NCI-H2171 treated with DMSO at 0.1 percent for 48 hours (cell line): ENCODE measurements at regions not wholly inside any gene's neighbourhood (a gene's known extent, or its start where the extent isn't known, plus 50 kb on each side); places are given as distances from the start of the nearest gene placed in this dataset.
A peak's percentile ranks its signal among the peaks of the same experiment; 100 is the strongest.

Source experiments
- DNase-seq: peaks from one replicate; lab custom pipeline; 2025; lab: John Stamatoyannopoulos, UW

DNA sequence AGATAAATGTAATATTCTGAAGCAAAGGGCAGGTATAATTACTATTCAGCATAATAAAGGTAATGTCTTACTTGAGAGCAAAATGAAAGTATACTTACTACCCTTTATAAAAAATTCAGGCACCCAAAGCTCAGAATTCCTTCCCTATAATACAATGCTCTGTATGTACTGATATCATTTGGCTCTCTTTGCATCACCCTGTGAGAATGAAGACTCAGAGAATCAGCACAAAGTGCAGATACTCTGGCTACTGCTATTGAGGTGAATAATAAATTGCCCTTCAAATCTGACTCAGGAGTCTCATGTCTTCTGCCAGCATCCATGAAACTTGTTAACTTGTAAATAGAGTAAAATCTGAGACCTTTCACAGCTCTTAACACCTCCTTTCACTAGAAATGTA is 108.5 kb upstream of the KCTD3 start:
- no peak for DNase-seq

DNA sequence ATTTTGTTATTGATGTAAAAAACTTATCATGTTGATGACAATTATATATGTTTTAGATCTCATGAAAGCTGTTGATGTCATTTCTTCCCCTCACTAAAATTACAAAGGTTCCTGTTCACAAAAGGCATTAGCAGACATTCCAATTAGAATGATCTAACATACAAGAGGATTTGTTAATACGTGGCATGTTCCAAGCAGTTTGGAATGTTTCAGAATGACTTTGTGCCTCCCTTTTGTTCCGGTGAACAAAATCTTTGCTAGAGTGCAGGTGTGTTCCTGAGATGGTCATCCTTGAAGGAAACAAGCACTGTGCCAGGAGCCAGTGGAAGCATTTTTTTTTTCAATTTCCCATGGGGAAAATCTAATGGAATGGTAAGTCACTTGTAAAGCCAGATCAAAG is 108.0 kb upstream of the KCTD3 start:
- DNase-seq, result no peak

DNA sequence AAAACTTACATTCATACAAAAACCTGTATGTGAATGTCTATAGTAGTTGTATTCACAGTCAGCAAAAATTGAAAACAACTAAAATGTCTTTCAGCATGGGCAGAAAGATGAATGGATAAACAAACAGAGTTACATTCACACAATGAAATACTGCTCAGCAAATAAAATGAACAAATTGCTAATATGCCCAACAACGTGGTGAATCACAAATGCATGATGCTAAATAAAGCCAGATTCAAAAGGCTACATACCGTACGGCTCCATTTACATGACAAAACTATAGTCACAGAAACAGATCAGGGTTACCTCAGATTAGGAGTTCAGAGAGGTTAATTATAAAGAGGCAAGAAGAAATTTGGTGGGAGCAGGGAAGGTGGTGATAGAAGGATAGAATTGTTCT is 100.7 kb upstream of the KCTD3 start:
- no peak for DNase-seq

GRCh38 chr1:215471463-215471862 is 95.6 kb upstream of the KCTD3 start:
- no peak for DNase-seq

GRCh38 chr1:215472723-215473122 is 94.4 kb upstream of the KCTD3 start:
- no peak for DNase-seq

DNA sequence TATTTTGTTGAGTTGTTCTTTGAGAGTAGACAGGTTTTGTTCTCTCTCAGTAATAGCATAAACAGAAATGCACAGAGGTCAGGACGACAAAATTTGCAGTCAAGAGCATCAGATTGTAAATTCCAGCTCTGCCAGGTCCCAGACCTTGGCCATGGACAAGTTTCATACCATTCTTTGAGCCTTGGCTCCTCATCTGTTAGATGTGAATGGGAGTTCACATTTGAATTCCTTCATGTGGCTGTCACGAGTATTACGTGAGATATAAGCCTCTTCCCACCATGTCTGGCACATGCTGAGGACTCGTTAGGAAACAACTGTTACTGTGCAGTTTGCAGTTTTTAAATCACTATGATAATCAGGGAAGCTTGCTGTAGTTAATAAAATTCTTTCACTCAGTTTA is 93.2 kb upstream of the KCTD3 start:
- DNase-seq, result no peak

- no peak for DNase-seq
Observed at GRCh38 chr1:215474940-215475339, 92.2 kb upstream of the KCTD3 start.

DNA sequence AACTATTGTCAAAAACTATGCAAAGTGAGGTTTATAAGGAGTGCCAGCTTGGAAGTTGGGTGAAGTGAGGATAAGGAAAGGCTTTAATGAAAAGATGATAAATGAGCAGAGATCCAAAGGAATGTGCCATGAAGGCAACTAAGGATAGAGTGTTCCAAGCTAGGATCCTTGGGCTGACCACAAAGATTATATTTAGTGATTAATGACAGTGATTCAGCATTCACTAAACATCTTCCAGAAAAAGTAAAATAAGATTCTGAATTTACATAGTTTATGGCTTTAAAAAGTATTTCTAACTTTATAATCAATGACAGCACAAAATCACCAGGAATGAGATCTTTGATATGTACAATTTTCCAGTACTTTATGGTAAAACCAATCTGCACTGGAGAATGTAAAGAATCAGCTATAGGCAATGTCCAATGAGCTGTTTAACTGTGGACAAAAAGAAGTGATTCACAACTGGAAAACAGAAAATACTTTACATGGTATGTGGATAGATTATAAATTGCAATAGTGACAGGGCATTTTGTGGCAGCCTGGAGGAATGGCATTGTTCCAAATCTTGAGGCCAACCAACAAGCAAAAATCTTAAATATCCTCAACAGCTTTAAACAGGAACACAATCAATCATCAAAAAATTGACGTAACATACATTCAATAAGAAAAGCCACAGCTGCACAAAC is 91.2 kb upstream of the KCTD3 start:
- no peak for DNase-seq

DNA sequence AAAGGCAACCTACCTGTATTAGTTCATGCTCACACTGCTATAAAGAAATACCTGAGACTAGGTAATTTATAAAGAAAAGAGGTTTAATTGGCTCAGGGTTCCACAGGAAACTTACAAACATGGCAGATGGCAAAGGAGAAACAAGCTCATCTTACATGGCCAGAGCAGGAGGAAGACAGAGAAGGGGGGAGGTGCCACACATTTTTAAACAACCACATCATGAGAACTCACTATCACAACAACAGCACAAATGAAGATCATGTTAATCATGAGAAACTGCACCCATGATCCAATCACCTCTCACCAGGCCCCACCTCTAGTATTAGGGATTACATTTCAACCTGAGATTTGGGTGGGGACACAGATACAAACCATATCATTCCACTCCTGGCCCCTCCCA is 90.6 kb upstream of the KCTD3 start:
- DNase-seq, result peak; percentile 41

DNA sequence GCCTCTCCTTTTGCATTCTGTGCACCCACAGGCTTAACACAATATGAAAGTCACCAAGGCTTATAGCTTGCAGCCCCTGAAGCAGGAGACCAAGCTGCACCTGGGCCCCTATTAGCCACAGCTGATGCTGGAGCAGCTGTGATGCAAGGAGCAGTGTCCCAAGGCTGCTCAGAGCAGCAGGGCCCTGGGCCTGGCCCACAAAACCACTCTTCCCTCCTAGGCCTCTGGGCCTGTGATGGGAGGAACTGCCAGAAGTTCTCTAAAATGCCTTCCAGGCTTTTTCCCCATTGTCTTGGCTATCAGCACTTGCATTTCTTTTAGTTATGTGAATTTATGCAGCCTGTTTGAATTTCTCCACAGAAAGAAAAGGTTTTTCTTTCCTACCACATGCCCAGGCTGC is 89.5 kb upstream of the KCTD3 start:
- DNase-seq, result no peak

DNA sequence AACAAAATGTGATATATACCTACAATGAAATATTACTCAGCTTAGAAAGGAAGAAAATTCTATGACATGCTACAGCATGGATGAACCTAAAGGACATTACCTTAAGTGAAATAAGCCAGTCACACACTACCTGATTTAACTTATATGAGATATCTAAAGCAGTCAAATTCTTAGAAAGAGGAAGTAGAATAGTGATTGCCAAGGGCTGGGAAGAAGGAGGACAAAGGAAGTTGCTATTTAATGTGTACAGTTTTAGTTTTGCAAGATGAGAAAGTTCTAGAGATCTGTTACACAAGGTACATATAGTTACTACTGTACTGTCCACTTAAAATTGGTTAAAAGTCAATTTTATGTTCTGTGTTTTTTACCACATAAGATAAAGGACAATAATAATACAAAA is 87.5 kb upstream of the KCTD3 start:
- DNase-seq, result no peak

DNA sequence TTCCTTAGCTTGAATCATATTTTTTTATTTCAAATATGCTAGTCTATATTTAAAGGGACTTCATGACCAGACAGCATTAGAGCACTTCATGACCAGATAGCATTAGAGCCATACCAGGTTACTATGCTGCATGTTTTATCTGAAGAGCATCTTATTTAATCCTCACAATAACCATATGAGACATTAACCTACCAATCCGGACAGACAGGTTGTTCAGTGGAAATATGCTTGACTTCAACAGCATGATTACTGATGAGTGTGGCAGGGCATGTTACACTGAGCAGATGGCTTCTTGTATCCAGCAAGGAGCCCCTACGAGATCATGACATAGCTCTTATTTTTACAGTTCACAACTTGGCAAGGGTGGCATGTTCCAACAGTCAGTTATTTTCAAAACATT is 85.0 kb upstream of the KCTD3 start:
- no peak for DNase-seq

- no peak for DNase-seq
Observed at GRCh38 chr1:215484171-215484939, 82.7 kb upstream of the KCTD3 start.

DNA sequence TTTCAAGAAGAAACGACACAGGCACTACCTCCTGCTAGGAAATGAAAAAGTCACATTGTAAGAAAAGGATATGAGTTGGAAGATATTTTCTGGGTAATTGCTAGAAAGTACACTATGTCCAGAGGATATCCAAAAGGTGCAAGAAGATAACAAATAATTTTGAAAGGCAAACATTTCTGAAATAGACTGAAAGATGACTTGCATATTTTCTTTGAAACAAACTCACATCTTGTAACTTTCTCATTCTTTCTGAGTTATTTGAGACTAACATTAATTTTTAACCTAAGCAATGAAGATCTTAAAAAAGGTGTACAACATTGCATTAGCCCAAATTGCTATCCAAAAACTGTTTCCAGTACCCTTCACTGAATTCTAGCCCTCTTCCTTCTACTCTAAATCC is 79.6 kb upstream of the KCTD3 start:
- DNase-seq, result no peak

DNA sequence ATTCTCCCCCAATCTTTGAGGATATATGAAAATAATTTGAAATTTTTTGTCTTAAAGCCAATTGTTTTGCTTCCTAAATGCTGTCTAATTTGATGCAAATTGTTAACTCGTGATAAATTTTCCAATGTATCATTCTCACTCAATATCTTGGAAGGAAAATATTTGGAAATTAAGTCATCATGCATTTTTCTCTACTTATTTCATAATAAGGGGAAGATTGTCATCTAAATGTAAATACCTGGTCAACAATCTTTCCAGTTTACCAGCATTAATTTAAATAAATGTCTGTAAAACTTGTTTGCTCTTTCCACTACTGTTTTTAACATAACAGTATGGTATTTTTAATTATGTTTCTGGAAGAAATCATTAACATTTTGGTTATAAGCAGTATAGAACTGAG is 78.3 kb upstream of the KCTD3 start:
- DNase-seq, result no peak

DNA sequence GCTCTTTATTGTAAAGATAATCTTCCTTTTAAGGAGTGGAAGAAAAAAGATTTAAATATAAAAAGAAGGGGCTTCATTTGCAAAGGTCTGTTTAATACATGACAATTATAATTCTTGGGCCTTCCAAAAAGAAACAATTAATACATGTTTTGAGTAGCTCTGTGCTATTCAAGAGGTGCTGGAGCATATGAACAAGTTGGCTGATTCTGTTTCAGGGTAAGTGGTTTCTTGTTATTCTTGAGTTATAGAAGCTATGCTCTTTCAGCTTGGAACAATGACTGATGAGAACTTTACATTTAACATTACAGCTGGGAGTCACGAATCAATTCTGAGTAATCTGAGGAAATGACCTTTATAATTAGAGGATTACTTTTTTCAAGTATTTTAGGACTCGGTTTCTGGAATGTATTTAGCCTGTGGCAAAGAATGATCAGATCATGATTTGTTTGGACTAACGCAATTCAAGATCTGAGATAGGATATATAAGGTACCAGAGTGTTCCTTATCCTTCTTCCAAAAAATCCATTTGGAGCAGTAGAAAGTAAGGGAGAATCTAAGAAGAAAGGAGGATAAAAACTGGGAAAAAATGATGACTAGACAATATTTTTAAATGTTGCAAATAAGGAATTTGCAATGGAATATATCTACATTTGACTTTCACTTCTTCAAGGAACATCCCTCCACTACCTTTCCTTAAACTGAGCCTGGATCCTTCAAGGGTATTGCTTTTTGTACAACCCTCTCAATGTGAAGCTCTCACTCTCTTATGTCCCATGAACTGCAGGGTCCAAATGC is 77.1 kb upstream of the KCTD3 start:
- DNase-seq, result no peak

GRCh38 chr1:215497528-215497927 is 69.6 kb upstream of the KCTD3 start:
- no peak for DNase-seq

- DNase-seq, result no peak
Observed at GRCh38 chr1:215501496-215501895, 65.6 kb upstream of the KCTD3 start.

- no peak for DNase-seq
Observed at GRCh38 chr1:215502081-215502480, 65.0 kb upstream of the KCTD3 start.

DNA sequence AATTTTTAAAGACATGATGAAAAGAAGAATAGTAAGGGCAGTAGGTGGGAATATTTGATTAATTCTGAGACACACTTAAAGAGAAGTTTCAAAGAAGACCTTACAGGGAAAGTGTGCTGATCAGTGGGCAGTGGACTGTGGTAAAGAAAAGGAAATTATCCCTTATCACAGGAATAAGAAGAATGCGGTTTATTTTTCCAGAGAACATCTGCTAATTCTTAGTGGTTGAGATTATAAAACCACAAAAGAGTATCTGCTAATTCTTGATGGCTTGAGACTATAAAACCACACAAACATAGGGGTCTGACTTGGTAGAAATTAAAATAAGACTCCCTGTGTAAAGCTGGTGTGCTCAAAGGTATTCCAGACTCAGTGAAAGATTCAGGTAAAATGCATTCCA is 60.0 kb upstream of the KCTD3 start:
- DNase-seq, result no peak

DNA sequence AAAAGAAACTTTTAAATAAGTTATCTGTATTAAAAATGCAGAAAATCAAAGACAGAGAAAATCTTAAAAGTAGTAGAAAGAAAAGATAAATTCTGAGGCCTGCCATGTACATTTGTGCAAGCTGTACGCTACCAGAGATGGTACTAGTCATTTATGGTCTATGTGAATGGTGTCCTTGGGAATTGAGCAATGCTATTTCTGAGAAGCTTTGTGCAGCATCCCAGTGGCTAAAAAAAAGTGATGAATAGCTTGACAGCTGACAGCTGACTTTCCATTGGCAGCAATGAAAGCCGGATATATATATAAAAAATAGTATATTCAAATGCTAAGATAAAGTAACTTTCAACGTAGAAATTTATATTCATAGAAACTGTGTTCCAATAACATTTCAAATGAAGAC is 58.8 kb upstream of the KCTD3 start:
- DNase-seq, result no peak
